NCI-H2227 (cell line): ENCODE measurements at regions not wholly inside any gene's neighbourhood (a gene's known extent, or its start where the extent isn't known, plus 50 kb on each side); places are given as distances from the start of the nearest gene placed in this dataset.
A peak's percentile ranks its signal among the peaks of the same experiment; 100 is the strongest.
"Not testable (repeated sequence)": the region's sequence is repeated elsewhere in the genome, so short reads cannot be mapped to it uniquely, and the experiment has no call there.

Experiments used
- DNase-seq: peaks from one replicate; lab custom pipeline; 2025; ENCODE audit not compliant: unreplicated experiment; lab: John Stamatoyannopoulos, UW

DNA sequence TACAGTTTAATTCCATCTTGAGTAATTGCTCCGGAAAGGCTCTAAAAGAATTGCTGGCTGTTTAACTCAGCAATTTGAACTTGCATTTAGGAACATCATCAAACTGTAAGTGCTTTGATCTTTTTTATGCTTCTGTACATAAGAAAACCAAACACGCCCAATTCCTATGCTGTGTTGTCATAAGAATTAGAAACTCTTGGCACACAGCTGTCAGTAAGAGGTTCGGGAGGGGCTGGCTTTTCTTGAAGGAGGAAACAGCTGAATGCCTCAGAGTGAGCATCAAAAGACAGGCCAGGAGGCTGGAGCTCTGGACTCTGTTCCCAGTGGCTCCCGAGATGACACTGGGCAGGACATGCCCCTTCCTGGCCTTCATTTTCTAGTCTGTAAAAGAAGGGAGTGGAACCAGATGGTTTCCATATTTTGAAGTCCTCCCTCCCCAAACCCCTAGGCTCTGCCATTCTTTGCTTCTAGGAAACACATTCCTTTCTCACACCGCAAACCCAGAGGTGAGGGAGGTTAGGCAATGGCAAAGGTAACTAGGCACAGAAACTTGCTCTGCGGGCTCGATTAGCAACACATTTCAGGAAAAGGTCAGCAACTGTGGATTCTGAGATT, 73.7 kb upstream of the DLG1 start:
- DNase-seq, result peak; percentile 81

GRCh38 chr3:197371591-197372046, 73.2 kb upstream of the DLG1 start:
- peak; percentile 81 for DNase-seq

- no peak for DNase-seq
Observed at GRCh38 chr3:197369545-197369944, 71.1 kb upstream of the DLG1 start.

DNA sequence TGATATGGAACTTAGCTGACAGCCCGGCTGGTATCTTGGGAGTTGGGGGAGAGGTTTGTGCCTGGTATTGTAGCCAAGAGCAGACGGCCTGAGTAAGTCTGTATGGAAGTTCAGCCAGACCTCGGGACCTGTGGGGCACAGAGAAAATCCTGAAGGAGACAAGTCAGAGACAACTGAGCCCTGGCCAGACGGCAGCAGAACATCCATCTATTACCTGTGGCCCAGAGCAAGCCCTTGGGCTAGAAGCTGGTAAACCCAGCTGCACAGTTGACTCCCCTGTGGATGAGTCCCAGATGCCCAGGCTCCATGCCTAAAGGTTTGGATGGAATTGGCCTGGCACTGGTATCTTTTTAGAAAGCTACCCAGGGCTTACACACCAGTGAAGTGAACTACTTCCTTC, 70.4 kb upstream of the DLG1 start:
- DNase-seq, result no peak

- DNase-seq, result no peak
Observed at GRCh38 chr3:197368330-197368729, 69.9 kb upstream of the DLG1 start.

- no peak for DNase-seq
Observed at GRCh38 chr3:197367081-197367780, 68.8 kb upstream of the DLG1 start.

DNA sequence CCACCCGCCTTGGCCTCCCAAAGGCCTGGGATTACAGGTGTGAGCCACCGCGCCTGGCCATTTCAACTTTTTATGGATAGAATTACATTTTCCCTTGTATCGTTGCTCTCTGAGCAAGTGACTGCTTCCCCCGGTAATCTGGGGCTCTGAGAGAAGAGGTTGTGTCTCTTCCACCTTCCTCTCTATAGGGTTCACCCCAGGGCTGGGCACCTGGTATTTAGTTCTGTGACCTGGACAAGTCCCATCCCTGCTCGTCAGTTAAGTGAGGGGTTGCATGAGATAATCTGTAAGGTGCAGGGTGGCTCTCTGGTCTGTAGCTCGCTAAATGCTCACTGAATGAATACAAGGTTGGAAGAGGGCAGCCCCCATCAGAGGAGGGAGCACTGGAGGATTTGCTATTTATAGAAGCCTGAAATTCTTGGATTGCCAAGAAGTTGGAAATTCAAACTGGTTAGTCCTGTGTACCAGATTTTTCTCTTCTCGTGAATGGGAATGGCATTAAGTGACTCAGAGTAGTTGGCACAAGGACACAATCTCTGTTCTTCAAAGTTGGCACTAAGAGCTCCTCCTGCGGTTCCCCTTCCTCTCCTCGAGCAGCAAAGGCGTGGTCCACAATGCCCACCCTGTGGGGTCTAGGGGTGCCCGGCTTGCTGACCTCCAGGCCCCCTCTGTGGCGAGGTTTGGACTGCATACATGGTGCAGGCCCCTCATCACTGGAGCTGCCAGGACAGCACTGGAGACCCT, 68.1 kb upstream of the DLG1 start:
- DNase-seq, result no peak

DNA sequence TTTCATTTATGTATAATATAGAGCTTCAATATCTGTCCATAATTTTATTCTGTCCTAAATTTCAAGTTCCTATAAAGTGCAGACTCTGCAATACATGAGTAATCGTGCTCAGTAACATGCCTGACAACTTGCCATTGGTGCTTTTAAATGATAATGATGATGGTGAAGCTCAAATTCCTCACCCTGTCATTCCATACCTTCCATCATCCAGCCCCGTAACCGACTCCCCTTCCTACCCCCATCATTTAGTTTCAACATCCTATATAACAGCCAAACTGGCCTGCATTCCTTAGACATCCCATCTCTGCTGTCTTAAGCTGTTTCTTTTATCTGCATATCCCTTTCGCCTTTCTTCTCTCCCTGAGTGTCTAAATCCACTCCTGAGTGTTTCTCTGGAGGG, 67.2 kb upstream of the DLG1 start:
- DNase-seq, result no peak

DNA sequence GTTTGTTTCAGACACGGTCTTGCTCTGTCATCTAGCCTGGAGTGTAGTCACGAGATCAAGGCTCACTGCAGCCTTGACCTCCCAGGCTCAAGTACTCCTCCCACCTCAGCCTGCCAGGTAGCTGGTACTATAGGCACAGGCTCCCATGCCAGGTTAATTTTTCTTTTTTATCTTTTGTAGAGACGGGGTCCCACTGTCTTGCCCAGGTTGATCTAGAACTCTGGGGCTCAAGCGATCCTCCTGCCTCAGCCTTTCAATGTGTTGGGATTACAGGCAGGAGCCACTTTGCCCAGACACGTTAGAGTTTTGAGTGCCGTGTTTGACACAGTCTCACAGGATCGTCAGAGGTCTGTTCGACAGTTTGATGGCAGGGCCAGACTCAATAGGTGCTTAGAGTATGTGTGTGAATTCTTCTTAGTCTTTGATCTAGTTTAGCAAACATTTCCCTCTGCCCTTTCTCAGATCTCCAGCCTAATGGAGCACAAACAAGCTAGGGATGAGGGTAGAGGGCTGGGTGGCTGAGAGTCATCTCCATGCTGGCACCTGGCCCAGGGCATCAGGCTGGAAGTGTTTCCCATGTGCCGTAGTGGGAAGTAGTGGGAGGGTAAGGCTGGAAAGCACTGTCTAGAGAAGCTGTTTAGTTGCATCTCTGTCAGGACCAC, 66.1 kb upstream of the DLG1 start:
- DNase-seq, result no peak

- no peak for DNase-seq
Observed at GRCh38 chr3:197363553-197364409, 65.4 kb upstream of the DLG1 start.

GRCh38 chr3:197362081-197362480, 63.7 kb upstream of the DLG1 start:
- no peak for DNase-seq

DNA sequence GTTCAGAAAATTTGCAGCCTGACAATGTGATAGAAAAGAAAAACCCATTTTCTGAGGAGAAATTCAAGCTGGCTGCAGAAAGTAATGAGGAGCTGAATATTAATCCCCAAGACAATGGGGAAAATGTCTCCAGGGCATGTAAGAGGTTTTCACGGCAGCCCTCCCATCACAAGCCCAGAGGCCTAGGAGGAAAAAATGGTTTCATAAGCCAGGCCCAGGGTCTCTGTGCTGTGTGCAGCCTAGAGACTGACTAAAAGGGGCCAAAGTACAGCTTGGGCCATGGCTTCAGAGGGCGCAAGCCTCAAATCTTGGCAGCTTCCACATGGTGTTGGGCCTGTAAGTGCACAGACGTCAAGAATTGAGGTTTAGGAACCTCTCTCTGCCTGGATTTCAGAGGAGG, 61.7 kb upstream of the DLG1 start:
- DNase-seq, result not testable (repeated sequence)

GRCh38 chr3:197359476-197359875, 61.1 kb upstream of the DLG1 start:
- not testable (repeated sequence) for DNase-seq

GRCh38 chr3:197356741-197357140, 58.3 kb upstream of the DLG1 start:
- DNase-seq, result no peak

DNA sequence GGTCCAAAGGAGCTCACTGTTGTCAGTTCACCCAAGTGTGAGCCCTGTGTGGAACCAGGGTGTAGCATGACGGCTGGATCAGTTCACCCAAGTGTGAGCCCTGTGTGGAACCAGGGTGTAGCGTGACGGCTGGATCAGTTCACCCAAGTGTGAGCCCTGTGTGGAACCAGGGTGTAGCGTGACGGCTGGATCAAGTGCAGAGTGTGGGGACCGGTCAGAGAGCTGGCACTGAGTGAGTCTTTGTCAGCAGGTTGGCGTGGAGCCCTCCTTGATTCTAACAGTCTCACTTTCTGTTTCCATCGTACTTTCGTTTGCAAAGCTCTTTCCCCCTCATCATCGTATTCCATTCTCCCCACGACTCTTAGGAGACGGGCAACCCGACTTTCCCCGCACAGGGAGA, 57.9 kb upstream of the DLG1 start:
- no peak for DNase-seq

DNA sequence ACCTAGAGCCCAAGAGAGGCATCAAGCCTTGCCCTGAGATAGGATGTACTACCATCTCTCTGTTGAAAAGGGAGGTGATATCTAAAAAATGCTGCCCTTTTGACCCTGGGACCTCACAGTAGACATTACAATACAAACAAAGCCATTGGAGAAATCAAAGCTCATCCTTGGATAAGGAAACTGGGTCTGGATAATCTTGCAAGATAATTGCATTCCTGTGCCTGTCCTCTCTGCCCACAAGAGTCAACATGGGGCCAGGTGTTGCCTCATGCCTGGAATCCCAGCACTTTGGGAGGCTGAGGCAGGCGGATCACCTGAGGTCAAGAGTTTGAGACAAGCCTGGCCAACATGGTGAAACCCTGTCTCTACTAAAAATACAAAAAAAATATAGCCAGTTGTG, 57.3 kb upstream of the DLG1 start:
- no peak for DNase-seq

- DNase-seq, result peak; percentile 52
Observed at GRCh38 chr3:197354568-197355001, 56.2 kb upstream of the DLG1 start.

- no peak for DNase-seq
Observed at GRCh38 chr3:197353867-197354567, 55.6 kb upstream of the DLG1 start.

DNA sequence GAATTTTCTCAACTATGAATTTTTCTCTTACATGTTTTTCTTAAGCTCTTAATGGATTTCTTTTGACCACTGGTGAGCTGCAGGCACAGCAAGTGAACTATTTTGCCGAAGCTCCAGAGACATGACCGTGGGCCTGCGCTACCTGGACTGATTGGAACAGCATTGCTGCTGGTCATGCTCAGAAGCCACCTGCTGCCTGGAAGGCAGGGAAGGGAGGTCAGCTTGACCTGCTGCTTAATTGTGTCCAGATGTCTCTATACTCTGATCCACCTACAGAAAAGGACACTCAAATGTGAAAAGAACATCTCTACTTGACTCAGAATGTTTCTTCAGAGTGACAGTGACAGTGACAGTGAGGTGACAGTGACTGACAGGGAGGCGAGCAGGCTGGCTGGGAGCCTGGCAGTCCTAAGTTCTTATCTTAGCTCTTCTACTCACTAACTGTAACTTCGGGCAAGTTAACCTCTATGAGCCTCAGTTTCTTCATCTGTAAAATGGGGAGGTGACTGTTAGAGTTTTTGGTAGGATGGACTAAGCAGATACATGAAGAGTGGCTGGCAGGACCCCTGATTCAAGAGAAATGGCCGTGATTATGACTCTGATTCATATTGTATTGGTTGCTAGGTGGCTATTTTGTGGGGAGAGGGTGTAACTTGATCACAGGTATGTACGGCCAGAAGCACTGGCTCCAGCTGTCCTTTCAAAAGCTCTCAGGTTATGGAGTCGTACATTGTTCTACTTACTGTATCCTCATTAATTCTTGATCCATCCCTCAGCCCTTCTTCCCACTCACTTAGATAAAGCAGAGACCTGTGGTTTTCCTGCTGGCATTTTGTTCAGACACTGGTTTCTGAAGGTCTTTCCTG, 54.8 kb upstream of the DLG1 start:
- no peak for DNase-seq
